DOHH2 (cell line): ENCODE measurements at regions not wholly inside any gene's neighbourhood (a gene's known extent, or its start where the extent isn't known, plus 50 kb on each side); places are given as distances from the start of the nearest gene placed in this dataset.

ENCODE experiments used
- H3F3A ChIP-seq: fragments of 200-600 bp; sonication (generic), shearing (Covaris generic); 2 replicates; pipeline ENCODE4 v1.6.0; 2016; ENCODE audit warnings: antibody characterized with exemption, mild to moderate bottlenecking; ENCODE audit not compliant: control insufficient read depth, insufficient read depth
- H3K27ac ChIP-seq: fragments of 200-600 bp; sonication (generic); 2 replicates; pipeline ENCODE4 v1.5.1; 2014; ENCODE audit warnings: low read depth, mild to moderate bottlenecking, low read length, moderate library complexity
- H3K27me3 ChIP-seq: fragments of 200-600 bp; sonication (generic); 2 replicates; pipeline ENCODE4 v1.6.1; 2014; ENCODE audit warnings: mild to moderate bottlenecking, low read length, mixed read lengths; ENCODE audit not compliant: control insufficient read depth
- H3K36me3 ChIP-seq: fragments of 200-600 bp; sonication (generic); 2 replicates; pipeline ENCODE4 v1.6.1; 2014; ENCODE audit warnings: mild to moderate bottlenecking, low read length, moderate library complexity, mixed read lengths; ENCODE audit not compliant: control insufficient read depth
- H3K4me1 ChIP-seq: fragments of 200-600 bp; sonication (generic); 2 replicates; pipeline ENCODE4 v1.6.1; 2014; ENCODE audit warnings: mild to moderate bottlenecking, low read length, mixed read lengths; ENCODE audit not compliant: control insufficient read depth
- H3K4me2 ChIP-seq: fragments of 200-600 bp; sonication (generic); 2 replicates; pipeline ENCODE4 v1.6.0; 2014; ENCODE audit warnings: mild to moderate bottlenecking, low read length, moderate library complexity
- H3K4me3 ChIP-seq: fragments of 200-600 bp; sonication (generic); 2 replicates; pipeline ENCODE4 v1.5.1; 2014; ENCODE audit warnings: mild to moderate bottlenecking, low read length, mixed read lengths
- H3K79me2 ChIP-seq: fragments of 200-600 bp; sonication (generic); 2 replicates; pipeline ENCODE4 v1.6.1; 2014; ENCODE audit warnings: mild to moderate bottlenecking, low read length, mixed read lengths; ENCODE audit not compliant: control insufficient read depth
- H3K9me2 ChIP-seq: fragments of 200-600 bp; sonication (generic); replicated peaks from 2 replicates; pipeline ENCODE4 v1.6.1; 2014; ENCODE audit warnings: mild to moderate bottlenecking, low read length, mixed read lengths; ENCODE audit not compliant: control insufficient read depth
- H3K9me3 ChIP-seq: fragments of 200-600 bp; sonication (generic); 2 replicates; pipeline ENCODE4 v1.6.1; 2014; ENCODE audit warnings: antibody characterized with exemption, low read length, mixed read lengths; ENCODE audit not compliant: control insufficient read depth, insufficient read depth
- H4K20me1 ChIP-seq: fragments of 200-600 bp; sonication (generic); 2 replicates; pipeline ENCODE4 v1.6.0; 2014; ENCODE audit warnings: low read depth, mild to moderate bottlenecking, antibody characterized with exemption, low read length, moderate library complexity; ENCODE audit not compliant: control insufficient read depth, insufficient read depth
- CTCF ChIP-seq: fragments of 200-600 bp; sonication (generic); IDR thresholded peaks from one replicate; pipeline ENCODE4 v1.5.1; 2014; ENCODE audit warnings: antibody characterized with exemption, mild to moderate bottlenecking, low read depth, low read length; ENCODE audit not compliant: poor library complexity, severe bottlenecking
- EZH2phosphoT487 ChIP-seq: fragments of 200-600 bp; sonication (generic); IDR thresholded peaks from 2 replicates; pipeline ENCODE4 v1.6.1; 2017; ENCODE audit warnings: borderline replicate concordance, mild to moderate bottlenecking, antibody characterized with exemption, low read length, moderate library complexity, mixed read lengths

GRCh38 chr5:148725675-148726074 lies 71.3 kb upstream of the HTR4 start:
- Histone ChIP-seq H3K4me3 (no peak overlapping the region), H4K20me1 (no peaks in the 10 kb centered on the region), H3K9me3 (no peaks in the 10 kb centered on the region), H3F3A (no peaks in the 10 kb centered on the region), H3K4me1 (no peaks in the 10 kb centered on the region), H3K4me2 (no peak overlapping the region), H3K27ac (no peak overlapping the region), H3K36me3 (no peaks in the 10 kb centered on the region), H3K27me3 (peaks cover 28% of the 10 kb centered on the region), H3K79me2 (no peaks in the 10 kb centered on the region), H3K9me2 (no peaks in the 10 kb centered on the region)
- TF ChIP-seq CTCF (no peak), EZH2phosphoT487 (no peak)

GRCh38 chr5:148729182-148729581 lies 74.9 kb upstream of the HTR4 start:
- Histone ChIP-seq H3K4me3 (no peak overlapping the region), H3K9me2 (no peaks in the 10 kb centered on the region), H3F3A (peaks cover 5% of the 10 kb centered on the region), H3K27me3 (peaks cover 30% of the 10 kb centered on the region), H3K36me3 (no peaks in the 10 kb centered on the region), H3K9me3 (no peaks in the 10 kb centered on the region), H3K27ac (no peak overlapping the region), H3K4me1 (peaks cover 9% of the 10 kb centered on the region), H3K4me2 (no peak overlapping the region), H4K20me1 (no peaks in the 10 kb centered on the region), H3K79me2 (no peaks in the 10 kb centered on the region)
- TF ChIP-seq EZH2phosphoT487 (no peak), CTCF (no peak)

GRCh38 chr5:148730270-148730669 lies 75.9 kb upstream of the HTR4 start:
- Histone ChIP-seq H4K20me1 (no peaks in the 10 kb centered on the region), H3K4me1 (peaks cover 9% of the 10 kb centered on the region), H3K79me2 (no peaks in the 10 kb centered on the region), H3K27me3 (peaks cover 29% of the 10 kb centered on the region), H3K27ac (no peak overlapping the region), H3F3A (peaks cover 5% of the 10 kb centered on the region), H3K36me3 (no peaks in the 10 kb centered on the region), H3K9me3 (no peaks in the 10 kb centered on the region), H3K4me2 (no peak overlapping the region), H3K9me2 (no peaks in the 10 kb centered on the region), H3K4me3 (no peak overlapping the region)
- no peak for TF ChIP-seq CTCF
- TF ChIP-seq EZH2phosphoT487 = no peak
